ENCODE measurements at regions not wholly inside any gene's neighbourhood (a gene's known extent, or its start where the extent isn't known, plus 50 kb on each side); places are given as distances from the start of the nearest gene placed in this dataset.
"Not testable (repeated sequence)": the region's sequence is repeated elsewhere in the genome, so short reads cannot be mapped to it uniquely, and the experiment has no call there.

DNA sequence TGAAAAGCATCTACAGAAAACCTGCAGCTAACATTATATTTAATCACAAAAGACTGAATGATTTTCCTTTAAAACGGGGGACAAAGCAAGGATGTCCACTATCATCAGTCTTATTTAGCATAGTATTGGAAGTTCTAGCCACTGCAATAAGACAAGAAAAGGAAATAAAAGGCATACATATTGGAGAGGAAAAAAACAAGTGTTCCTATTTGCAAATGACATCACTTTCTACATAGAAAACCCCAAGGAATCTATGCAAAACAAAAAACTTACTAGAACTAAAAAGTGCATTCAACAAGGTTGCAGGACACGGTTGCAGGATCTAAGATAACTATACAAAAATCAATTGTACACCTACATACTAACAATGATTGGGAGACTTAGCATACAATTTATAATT, 101.6 kb upstream of the MEF2A start:
- DNase-seq = no peak

DNA sequence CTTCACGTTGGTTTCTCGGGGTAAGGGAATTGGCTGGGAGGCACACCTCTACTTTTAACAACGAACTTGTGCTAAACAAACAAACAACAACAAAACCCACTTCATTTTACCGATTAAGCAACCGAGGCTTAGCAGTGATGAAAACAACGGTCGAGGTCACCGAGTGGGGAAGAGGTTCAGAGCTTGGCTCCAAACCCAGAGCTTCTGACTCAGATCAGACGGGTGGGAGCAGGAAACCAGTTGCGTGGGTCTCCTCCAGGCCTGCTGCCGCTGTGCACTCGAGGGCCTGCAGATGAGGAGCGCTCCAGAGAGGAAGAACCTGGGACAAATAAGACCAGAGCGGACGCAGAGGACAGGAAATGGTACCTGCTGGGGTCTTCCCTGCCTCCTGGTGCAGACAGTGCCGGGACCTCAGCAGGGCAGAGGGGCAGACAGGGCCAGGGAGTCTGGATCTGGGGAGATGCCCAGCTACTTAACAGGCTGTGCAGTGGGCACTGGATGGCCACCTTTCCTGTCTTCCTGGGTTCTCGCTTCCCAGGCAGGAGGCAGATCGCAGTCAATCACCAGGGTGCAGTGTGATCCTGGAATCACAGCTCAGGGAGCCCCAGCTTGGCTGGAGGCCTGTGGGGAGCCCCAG, 99.0 kb upstream of the MEF2A start:
- no peak for DNase-seq

DNA sequence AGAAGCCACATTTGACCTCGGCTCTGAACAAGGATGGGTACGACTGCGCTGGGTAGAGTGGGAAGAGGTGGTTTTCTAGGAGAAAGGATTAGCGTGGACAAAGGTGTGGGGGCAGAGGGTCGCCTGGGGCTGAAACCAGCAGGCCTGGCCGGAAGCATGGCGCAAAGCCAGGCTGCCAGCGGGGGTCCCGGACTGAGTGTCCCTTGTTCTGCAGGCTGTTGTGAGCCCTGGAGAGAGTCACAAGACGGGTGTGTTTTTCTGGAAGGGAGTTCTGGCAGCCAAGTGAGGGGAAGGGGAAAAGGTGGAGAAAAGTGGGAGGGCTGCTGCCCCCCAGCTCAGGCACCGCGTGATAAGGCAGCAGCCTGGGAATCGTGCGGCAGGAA, 98.5 kb upstream of the MEF2A start:
- DNase-seq = no peak

DNA sequence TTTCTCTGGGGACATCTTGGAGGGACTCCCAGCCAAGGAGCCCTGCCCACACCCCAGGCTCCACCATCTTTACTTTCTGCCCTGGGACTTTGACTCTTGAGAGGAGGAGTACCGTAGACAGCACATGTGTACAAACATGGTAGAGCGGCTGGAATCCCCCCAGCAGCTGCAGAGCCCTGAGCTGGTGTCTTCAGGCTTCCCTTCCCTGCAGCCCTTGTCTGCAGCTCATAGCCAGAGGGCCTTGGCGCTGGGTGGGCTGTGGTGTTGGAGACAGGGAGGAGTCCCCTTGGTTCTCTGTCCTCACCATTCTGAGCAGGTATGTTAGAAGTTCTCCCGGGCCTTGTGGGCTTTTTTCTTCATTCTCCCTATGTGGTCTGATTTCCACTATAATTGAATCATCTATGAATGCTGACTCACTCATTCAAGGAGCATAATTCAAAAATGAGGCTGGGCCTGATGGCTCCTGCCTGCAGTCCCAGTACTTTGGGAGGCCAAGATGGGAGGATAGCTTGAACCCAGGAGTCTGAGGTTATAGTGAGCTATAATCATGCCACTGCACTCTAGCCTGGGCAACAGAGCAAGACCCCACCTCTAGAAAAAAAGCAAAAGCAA, 97.8 kb upstream of the MEF2A start:
- DNase-seq = no peak

DNA sequence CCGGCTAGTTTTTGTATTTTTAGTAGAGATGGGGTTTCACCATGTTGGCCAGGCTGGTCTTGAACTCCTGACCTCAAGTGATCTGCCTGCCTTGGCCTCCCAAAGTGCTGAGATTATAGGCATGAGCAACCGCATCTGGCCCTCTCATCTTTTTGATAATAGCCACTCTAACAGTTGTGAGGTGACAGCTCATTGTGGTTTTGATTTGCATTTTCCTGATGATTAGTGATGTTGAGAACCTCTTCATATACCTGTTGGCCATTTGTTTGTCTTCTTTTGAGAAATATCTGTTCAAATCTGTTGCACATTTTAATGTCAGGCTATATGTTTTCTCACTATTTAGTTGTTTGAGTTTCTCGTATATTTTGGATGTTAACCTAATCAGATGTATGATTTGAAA, 95.6 kb upstream of the MEF2A start:
- DNase-seq = not testable (repeated sequence)

DNA sequence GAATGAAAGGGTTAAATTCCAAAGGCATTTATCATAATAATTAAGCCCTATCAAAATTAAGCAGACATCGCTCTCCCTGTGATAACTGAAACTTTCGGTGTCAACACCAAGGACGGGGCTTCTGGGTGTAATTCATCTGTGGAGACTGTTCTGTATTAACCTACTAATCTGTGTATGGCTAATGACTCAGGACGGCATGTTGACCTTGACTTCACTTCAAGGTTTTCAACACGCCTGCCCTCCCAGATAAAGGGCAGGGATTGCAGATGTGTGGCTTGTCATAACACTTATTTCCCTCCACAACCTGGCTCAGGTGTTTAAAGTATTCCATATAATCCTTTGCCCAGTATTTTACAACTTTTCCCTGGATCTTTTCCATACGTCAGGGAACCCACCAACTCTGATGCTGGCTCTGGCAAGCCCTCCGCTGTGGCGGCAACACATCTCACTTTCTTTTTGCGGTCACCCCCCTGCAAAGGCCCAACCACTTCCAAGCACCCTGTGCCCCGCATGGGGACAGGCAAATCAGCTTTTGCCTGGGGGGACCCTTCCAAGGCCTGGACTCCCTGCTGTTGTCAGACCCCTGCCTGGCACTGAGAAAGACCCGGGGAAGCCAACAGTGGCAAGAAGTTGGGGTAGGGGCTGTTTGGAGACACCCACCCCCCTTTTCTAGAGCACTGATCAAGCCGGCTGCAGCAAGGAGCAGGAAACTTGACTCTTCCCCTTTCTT, 93.2 kb upstream of the MEF2A start:
- no peak for DNase-seq

DNA sequence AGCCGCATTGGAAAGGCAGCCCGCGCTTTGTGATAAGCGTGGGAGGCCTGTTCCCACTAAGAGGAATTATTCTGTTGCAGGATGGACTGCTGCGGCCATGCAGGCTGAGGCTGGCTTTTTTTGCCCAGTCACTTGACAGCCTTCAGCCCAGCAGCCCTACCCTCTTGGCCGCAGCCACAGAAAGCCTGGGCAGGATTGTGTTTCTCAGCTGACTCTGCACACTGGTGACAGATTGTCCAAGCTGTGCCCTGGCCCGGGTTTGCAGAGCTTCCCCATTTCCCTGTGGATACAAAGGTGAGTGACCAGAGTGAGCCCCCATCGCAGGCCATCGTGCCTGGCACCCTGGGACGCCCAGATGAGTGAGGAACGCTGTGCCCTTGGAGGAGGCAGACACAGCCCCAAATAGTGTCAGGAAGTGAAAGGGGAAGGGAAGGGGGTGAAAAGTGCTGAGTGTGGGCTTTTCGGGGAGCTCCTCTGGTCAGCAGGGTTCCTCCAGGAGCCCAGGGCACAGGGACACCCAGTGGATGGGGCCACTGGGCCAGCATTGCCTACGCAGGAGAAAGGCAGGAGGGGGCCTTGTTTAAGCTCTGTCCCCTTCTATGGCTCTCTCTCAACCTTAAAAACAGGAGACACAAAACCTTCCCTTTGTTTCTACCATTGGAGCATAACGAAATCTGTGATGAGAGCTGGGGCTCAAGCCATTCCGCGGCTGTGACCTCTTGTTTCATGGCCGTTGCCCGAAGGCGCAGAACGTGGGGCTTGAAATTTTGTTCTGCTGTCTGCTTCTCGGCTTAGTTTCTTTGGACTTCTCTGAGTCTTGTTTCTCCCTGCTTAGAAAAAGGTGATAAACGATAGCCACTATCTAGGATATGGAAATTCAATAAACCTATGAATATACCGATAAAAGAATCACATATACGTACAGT, 91.5 kb upstream of the MEF2A start:
- DNase-seq = peak; percentile 17 to 52

DNA sequence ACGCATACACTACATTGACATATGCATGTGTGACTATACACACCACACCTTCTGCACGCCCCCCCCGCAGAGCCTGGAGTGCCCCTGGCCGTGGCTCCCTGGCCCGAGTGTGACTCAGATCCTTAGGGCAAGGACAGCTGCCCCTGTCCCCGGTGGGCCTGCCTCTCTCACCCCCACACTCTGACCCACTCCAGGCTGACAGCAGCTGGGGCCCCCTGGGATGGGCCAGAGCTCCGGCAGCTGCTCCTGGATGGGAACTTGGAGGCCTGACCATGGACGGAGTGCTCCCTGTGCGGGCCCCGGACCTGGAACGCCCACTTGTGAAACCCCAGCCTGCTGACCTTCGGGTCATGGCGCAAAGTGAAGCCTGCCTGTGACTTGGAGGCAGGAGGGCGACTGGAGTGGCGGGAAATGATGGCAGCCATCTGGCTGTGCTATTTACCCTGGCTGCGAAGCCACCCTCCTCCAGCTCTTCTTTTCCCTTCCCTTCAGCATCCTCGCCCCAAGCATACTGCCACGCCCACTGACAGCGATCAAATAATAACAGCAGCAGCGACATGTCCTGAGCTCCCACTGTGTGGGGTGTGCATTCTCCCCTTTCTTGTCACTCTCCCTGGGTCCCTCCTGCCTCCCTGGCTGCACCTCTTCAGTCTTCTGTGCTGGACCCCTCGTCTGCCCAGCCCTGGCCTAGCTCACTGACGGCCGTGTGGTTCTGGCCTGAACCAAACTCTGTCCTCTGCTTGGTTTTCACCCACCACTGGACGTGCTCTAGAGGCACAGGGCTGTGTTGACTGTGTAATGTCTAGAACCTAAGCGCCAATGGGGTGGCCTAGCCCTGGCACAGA, 90.7 kb upstream of the MEF2A start:
- DNase-seq = no peak

DNA sequence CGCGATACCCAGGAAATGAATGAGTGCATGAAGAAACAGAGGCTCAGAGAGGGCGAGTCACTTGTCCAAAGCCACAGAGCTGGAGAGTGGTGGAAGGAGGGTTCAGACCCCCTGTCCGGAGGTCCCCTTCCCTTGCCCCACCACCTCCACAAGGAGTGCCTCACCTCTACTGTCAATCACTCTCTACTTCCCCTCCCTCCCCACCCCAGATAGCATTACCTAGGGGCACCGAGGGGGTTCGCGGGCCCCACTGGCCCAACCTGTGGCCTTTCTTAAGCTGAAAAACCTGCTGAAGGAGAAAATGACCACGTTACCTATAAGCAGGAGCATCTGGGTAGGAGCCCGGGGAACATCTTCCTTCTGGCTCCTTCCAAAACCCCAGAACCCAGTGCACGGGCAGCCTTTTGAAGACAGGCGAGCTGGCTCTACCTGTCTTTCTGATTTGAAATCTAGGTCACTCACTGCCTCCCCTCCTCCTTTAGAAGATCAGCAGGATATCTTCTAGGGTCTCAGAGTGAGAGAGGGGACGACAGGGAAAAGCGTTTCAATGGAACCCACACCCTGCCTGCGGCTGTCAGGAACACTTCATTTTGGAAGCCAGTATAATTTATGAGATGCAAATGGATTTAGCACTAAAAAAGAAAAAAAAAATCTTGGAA, 89.9 kb upstream of the MEF2A start:
- DNase-seq = no peak

DNA sequence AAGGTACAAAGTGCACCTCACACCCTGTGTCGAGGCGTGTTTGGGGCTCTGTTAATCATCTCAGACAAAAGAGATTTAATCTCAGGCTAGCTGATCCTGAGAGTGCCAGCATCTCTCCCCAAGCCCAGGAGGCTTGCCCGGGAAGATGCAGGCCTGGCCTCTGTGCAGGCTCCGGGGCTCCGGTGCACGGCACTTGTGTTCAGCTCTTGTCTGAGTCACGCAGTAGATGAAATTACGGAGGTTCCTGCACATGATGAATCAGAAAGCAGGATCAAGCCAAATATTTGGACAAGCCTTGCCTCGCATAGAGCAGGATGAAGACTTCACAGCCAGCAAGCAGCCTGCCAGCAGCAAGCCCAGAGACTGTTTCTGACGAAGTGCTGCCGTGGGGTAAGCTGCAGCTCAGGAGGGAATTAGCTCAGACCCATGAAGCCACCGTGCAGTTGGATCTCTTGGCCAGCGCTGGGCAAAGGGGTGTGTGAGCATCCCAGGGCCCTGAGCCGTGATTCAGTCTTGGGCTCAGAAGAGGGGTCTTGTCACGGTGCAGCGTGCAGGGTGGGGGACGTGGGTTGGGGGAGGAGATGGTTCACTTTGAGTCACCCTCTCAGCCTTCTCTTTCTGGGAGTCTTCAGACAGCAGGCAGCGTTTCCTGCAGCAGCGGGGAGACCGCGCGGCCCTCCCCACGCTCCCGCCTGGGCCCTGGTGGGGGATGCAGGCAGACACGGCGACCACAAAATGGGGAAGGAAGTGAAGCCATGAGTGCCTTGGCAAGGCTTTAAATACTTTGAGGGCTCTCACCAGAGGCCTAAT, 89.2 kb upstream of the MEF2A start:
- peak in 1 of 2 donors; percentile 52 for DNase-seq

DNA sequence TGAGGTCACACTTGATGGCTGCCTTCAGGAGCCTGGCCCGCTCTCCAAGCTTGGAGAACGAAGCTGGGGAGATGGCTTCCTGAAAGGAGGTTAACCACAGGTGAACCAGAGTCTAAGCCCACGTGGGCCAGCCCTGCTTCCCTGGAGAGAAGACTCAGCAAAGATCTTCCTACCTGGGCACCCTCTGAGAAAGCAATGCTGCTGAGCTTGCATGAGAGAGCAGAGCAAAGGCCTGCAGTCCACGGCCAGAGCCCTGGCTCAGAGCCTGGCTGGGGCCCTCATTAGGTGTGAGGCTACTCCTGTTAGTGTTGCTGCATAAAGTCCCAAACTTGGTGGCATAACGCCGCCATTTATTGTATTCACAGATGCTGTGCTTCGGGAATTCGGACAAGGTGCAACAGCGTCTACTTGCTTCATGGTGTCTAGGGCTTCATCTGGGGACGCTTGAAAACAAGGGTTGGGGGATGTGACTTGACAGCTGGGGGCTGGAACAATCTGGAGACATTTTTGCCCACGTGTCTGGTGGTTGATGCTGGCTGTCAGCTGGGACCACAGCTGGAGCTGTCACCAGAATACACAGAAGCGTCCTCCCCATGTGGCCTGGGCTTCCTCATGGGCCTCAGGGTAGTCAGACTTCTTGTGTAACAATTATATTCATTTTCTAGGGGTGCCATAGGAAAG, 87.9 kb upstream of the MEF2A start:
- no peak for DNase-seq

DNA sequence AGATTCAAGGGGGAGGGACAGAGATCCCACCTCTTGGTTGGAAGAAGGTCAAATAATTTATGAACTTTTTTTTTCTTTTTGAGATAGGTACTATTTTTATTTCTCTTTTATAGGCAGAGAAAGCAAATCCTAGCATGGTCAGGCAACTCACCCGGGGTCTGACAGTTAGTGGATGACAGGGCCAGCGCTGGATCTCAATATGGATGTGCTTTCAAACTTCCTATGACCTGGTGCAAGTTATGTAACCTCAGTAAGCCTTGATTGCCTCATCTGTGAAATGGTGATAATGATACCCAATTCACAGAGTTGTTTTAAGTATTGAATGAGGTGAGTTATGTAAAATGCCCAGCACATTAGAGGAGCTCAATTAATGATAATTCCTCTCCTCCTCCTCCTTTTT, 86.8 kb upstream of the MEF2A start:
- DNase-seq = no peak

DNA sequence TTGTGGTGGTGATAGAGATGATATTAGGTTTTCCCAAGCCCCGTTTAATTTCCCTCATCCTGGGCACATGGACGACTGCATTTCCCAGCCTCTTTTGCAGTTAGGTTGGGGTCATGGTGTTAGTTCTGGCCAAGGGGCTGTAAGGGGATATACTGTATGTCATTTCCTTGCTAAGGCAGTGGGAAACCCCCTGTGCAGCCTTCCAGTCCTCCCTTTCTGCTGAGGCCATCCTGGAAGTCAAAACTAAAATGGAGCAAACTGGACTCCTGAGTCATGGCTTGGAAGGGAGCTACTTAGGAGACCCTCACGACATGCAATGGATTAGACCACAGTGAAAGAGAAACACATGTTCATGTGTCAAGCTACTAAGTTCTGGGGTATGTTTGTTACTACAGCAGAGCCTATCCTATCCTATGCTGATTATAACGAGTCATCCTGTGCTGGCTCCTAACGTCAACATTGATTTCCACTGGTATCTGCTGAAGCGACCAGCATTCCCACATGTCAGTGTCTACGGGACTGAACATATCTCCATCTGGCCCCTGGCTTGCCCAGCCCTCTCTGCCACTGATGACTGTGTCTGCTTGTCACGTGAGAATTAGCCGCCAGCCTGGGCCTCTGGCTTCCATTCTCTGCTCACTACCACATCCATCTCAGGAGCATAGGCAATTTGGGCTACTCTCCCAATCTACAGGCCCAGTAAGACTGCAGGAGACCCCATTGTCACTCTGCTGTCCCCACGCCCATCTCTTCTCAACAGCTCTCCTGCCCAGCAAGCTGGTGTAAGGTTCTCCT, 85.6 kb upstream of the MEF2A start:
- no peak for DNase-seq

DNA sequence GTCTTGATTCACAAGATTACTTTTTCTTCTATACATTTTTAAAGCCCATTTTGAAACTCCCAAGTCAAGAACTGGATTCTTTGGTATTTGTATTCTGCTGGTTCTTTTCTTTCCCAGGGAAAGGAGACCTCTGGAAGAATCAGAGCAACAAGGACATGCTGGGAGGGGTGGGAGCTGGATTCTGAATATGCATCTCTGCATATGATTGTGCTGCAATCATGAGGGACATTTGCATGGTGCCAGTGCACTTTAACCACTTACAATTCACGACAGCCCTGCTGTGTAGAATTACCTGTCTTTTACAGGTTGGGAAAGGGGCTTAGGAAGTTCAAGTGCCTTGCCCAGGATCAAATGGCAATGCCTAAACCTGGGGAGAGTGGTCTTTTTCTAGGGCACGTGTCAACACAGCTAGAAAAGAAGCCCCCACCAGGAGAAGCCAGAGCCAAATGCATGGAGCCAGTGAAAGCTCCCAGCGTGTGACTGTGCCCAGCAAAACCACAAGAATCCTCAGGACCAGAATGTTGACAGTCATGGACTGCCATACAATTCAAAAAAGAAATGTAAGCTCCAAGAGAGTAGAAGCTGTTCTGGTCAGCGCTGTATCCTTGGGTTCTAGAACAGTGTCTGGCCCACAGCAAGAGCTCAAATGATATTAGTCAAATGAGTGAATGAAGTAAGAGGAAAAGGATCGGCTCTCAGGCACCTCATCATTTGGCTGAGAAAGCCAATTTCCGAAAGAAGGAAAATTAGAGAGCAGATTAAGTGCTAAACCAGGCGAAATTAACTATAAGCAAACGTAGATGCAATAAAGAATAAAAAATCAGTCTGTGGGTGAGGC, 84.5 kb upstream of the MEF2A start:
- DNase-seq = no peak

DNA sequence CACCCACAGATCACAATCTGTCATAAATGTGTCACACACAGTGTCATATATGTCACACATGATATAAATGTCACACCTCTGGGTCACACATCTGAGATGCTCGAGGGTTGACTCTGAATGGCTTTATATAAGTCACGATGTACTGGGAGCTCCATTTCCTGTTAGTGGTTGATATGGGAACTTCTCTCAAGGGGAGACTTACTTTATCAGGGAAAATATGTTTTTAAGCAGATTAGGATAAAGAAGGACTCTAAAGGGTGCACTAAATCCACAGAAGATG, 83.9 kb upstream of the MEF2A start:
- no peak for DNase-seq

DNA sequence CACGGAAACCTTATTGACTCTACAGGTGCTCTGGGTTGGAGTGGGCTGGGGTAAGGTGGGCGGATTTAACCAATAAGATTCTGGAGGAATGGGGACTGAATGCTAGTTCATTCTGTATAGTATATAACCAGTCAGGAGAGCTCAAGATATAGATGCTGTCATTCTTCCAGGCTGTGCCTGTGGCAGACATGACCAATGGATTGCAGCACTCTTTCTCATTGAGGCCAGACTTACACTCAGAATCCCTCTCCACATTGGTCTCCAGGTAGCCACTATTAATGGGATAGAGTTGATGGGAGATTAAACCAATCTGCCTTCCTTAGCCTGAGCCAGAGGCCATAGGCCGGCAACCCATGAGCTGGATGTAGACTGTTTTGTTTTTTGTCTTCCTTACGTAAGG, 82.8 kb upstream of the MEF2A start:
- DNase-seq = no peak

DNA sequence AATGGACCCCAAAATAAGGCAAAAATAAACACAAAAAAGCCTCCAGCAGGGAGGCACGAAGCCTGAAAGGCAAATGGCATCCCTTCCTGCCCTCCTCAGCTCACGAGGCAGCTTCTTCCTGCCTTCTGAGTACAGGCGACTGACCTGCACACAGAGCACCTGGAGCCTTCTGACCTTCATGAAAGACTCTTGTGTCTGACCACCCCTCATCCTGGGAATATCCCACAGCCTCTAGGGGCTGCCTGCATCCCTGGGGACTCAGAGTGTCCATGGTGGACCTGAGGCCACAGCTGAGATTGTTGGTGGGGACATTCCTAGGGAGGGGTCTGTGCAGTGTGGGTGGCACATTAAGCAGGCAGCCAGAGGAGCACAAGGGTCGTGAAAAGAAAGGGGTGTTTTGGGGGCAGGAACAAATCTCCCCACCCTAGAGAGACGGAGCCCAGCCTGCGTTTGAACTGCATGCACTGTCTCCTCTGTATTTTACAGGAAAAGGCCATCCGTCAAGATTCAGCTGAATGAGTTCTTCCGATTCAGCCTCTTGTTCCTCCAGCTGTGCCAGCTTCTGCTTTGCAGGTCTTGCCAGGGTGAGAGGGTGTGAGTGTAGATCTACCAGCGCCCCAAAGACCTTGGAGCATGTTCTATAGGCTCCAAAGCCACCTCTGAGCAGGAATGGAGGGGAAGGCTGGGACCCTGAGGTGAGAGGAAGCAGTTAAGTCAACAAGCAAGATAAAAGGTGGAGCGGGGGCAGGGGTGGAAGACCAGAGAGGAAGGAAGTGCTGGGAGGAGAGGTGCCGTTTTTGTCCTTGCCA, 80.4 kb upstream of the MEF2A start:
- DNase-seq = no peak

DNA sequence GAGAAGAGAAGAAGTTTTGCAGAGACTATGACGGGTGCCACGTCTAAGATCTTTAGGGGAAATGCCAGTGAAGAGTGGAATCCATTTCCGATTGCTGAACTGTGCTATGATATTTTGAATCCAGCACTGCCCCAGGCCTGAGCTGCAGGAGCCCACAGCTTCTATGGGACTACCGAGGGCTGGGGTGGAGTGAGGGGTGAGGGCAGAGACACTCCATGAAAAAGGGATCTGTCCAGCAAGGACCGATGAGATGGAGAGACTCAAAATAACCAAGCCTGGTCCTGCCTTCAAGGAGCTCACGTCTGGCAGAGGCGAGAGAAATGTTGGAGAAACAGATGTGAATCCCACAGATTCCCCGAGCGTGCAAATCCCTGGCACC, 79.8 kb upstream of the MEF2A start:
- DNase-seq = no peak

All from hippocampal formation (tissue), 2 donors.